ENCODE measurements at regions not wholly inside any gene's neighbourhood (a gene's known extent, or its start where the extent isn't known, plus 50 kb on each side); places are given as distances from the start of the nearest gene placed in this dataset.

DNA sequence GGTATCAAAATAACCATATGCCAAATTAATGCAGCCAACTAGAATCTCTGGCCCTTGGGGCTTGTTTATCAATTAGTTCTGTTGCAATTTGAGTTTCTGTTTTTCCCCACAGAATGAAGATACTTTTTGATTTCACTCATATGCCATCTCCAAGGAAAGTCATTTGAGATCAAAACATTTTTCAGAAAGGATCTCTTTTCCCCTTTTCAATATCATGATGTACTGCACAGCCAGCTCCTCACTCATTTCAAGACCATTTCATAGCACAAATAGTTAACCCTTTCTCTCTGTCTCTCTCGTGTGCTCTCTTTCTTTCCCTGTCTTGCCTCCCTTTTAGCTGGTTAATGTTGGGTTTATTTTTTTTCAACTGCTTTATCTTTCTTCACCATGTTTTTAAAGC lies 387.3 kb downstream of the STK39 start:
- intact Hi-C loops (cut with DNase I; ENCODE audit: low total_unique reads), result no loop called here
- TF ChIP-seq POLR2A (IDR thresholded peaks at IDR 0.05), result no peak
- TF ChIP-seq, protein P1, sequence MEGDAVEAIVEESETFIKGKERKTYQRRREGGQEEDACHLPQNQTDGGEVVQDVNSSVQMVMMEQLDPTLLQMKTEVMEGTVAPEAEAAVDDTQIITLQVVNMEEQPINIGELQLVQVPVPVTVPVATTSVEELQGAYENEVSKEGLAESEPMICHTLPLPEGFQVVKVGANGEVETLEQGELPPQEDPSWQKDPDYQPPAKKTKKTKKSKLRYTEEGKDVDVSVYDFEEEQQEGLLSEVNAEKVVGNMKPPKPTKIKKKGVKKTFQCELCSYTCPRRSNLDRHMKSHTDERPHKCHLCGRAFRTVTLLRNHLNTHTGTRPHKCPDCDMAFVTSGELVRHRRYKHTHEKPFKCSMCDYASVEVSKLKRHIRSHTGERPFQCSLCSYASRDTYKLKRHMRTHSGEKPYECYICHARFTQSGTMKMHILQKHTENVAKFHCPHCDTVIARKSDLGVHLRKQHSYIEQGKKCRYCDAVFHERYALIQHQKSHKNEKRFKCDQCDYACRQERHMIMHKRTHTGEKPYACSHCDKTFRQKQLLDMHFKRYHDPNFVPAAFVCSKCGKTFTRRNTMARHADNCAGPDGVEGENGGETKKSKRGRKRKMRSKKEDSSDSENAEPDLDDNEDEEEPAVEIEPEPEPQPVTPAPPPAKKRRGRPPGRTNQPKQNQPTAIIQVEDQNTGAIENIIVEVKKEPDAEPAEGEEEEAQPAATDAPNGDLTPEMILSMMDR (IDR thresholded peaks at IDR 0.05), result no peak
- no peak overlapping the region for H3K4me3 ChIP-seq (ENCODE audit: low read depth, poor library complexity, severe bottlenecking)
- no peak for DNase-seq (ENCODE audit: low spot score in 2 of 2)
- 37 to 56% methylated on average over 1 of the region's 1 CpG for WGBS, 2 donors

DNA sequence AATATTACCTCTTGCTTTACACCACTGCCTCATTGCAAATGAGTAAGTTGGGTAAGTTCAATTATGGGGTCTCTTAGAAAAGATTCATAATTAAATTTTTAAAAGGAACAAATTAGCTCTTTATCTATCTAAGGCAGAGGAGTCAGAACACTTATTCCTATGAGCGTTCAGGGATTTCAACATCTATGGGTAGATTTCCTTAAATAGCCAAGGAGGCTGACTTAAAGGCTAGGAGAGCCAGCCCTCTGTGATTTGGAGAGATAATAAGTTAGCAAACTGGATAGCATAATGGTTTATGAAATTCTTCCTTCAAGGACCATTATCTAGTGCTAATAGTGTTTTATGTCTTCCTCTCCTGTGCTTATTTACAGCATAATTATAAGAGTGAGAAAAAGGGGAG lies 387.7 kb downstream of the STK39 start:
- WGBS, 2 donors, result 66 to 71% methylated on average over 1 of the region's 1 CpG
- TF ChIP-seq POLR2A (IDR thresholded peaks at IDR 0.05), result no peak
- TF ChIP-seq, protein P1 (IDR thresholded peaks at IDR 0.05), result no peak
- DNase-seq (ENCODE audit: low spot score in 2 of 2), result no peak
- intact Hi-C loops (cut with DNase I; ENCODE audit: low total_unique reads), result no loop called here
- H3K4me3 ChIP-seq (ENCODE audit: low read depth, poor library complexity, severe bottlenecking), result no peak overlapping the region

DNA sequence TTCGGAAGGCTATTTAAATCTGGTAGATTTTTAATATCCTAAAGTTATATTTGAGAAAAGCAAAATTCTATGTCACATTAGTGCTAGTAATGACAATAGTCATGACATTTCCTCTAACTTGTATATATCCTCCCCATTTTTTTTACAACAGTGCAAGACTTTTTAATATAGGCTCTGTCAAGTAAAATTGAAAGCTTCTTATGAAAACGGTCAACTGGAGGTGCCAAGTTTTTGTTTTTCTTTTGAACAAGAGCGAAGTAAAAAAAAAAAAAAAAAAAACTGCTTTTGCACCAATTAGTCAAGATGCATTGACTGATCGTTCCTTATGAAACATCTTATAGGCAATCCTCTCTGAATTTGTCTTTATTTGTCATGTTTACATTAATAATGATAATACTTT lies 389.3 kb downstream of the STK39 start:
- intact Hi-C loops (cut with DNase I; ENCODE audit: low total_unique reads), result no loop called here
- H3K4me3 ChIP-seq (ENCODE audit: low read depth, poor library complexity, severe bottlenecking), result no peak overlapping the region
- WGBS, 2 donors, result 83 to 85% methylated on average over 4 of the region's 4 CpGs
- no peak for TF ChIP-seq POLR2A (IDR thresholded peaks at IDR 0.05)
- TF ChIP-seq, protein P1 (IDR thresholded peaks at IDR 0.05), result no peak
- no peak for DNase-seq (ENCODE audit: low spot score in 2 of 2)

GRCh38 chr2:167857416-167857815 lies 390.0 kb downstream of the STK39 start:
- no peak for DNase-seq (ENCODE audit: low spot score in 2 of 2)
- TF ChIP-seq, protein P1 (IDR thresholded peaks at IDR 0.05), result no peak
- TF ChIP-seq POLR2A (IDR thresholded peaks at IDR 0.05), result no peak
- 74 to 90% methylated on average over 1 of the region's 1 CpG for WGBS, 2 donors
- no peak overlapping the region for H3K4me3 ChIP-seq (ENCODE audit: low read depth, poor library complexity, severe bottlenecking)
- intact Hi-C loops (cut with DNase I; ENCODE audit: low total_unique reads), result no loop called here

GRCh38 chr2:167856190-167856589 lies 391.2 kb downstream of the STK39 start:
- H3K4me3 ChIP-seq (ENCODE audit: low read depth, poor library complexity, severe bottlenecking), result no peak overlapping the region
- DNase-seq (ENCODE audit: low spot score in 2 of 2), result no peak
- TF ChIP-seq, protein P1 (IDR thresholded peaks at IDR 0.05), result no peak
- no peak for TF ChIP-seq POLR2A (IDR thresholded peaks at IDR 0.05)
- intact Hi-C loops (cut with DNase I; ENCODE audit: low total_unique reads), result no loop called here

GRCh38 chr2:167855211-167855610 lies 392.2 kb downstream of the STK39 start:
- intact Hi-C loops (cut with DNase I; ENCODE audit: low total_unique reads), result no loop called here
- H3K4me3 ChIP-seq (ENCODE audit: low read depth, poor library complexity, severe bottlenecking), result no peak overlapping the region
- no peak for TF ChIP-seq POLR2A (IDR thresholded peaks at IDR 0.05)
- TF ChIP-seq, protein P1 (IDR thresholded peaks at IDR 0.05), result no peak
- DNase-seq (ENCODE audit: low spot score in 2 of 2), result no peak
- 92 to 93% methylated on average over 2 of the region's 2 CpGs for WGBS, 2 donors

Measured in lower leg skin (tissue), 4 donors.